Hepatocyte (in vitro differentiated cells): ENCODE measurements at regions not wholly inside any gene's neighbourhood (a gene's known extent, or its start where the extent isn't known, plus 50 kb on each side); places are given as distances from the start of the nearest gene placed in this dataset.

Experiments used
- DNase-seq: peaks from one replicate; pipeline ENCODE4 v3.0.0-alpha.2; 2016; ENCODE audit warnings: low spot score
- H2AFZ ChIP-seq: fragments of 200-600 bp; sonication (generic); 2 replicates; pipeline ENCODE4 v1.6.0; 2016; ENCODE audit warnings: antibody characterized with exemption, mild to moderate bottlenecking
- H3K27ac ChIP-seq: fragments of 200-600 bp; sonication (generic); 2 replicates; pipeline ENCODE4 v1.5.1; 2016; ENCODE audit warnings: mild to moderate bottlenecking
- H3K27me3 ChIP-seq: fragments of 200-600 bp; sonication (generic); 2 replicates; pipeline ENCODE4 v1.6.1; 2016
- H3K36me3 ChIP-seq: fragments of 200-600 bp; sonication (generic); replicated peaks from 2 replicates; pipeline ENCODE4 v1.5.1; 2016; ENCODE audit warnings: low read depth; ENCODE audit not compliant: insufficient read depth
- H3K4me1 ChIP-seq: fragments of 200-600 bp; sonication (generic); 2 replicates; pipeline ENCODE4 v1.5.1; 2016; ENCODE audit warnings: mild to moderate bottlenecking, moderate library complexity; ENCODE audit not compliant: insufficient read depth
- H3K4me2 ChIP-seq: fragments of 200-600 bp; sonication (generic); 2 replicates; pipeline ENCODE4 v1.6.0; 2016
- H3K4me3 ChIP-seq: fragments of 200-600 bp; sonication (generic); 2 replicates; pipeline ENCODE4 v1.5.1; 2016; ENCODE audit warnings: mild to moderate bottlenecking
- H3K79me2 ChIP-seq: fragments of 200-600 bp; sonication (generic); 2 replicates; pipeline ENCODE4 v1.6.0; 2017; ENCODE audit warnings: mild to moderate bottlenecking
- H3K9me2 ChIP-seq: fragments of 200-600 bp; sonication (generic); replicated peaks from 2 replicates; pipeline ENCODE4 v1.6.0; 2017; ENCODE audit warnings: mild to moderate bottlenecking; ENCODE audit not compliant: insufficient read depth
- H3K9me3 ChIP-seq: fragments of 200-600 bp; sonication (generic); 2 replicates; pipeline ENCODE4 v1.5.1; 2016; ENCODE audit warnings: low read depth, mild to moderate bottlenecking
- H4K20me1 ChIP-seq: fragments of 200-600 bp; sonication (generic); 2 replicates; pipeline ENCODE4 v1.6.0; 2016; ENCODE audit warnings: mild to moderate bottlenecking; ENCODE audit not compliant: insufficient read depth, poor library complexity, severe bottlenecking
- EZH2 ChIP-seq: fragments of 200-600 bp; sonication (generic); IDR thresholded peaks from 2 replicates; pipeline ENCODE4 v1.6.1; 2016; ENCODE audit warnings: antibody characterized with exemption, mild to moderate bottlenecking, borderline replicate concordance
- EZH2phosphoT487 ChIP-seq: fragments of 200-600 bp; sonication (generic); IDR thresholded peaks from one replicate; pipeline ENCODE4 v1.6.1; 2018; ENCODE audit warnings: antibody characterized with exemption, mild to moderate bottlenecking, low read depth, moderate library complexity; ENCODE audit not compliant: unreplicated experiment, severe bottlenecking
- WGBS: methylation state at CpG from one replicate; pipeline ENCODE4 v1.1.6; 2016; ENCODE audit warnings: low lambda C conversion rate; ENCODE audit errors: missing lambda C conversion rate; 5-methylcytosine and 5-hydroxymethylcytosine counted together
- TF ChIP-seq, protein P1 (sequence below): fragments of 200-600 bp; sonication (generic); IDR thresholded peaks from 2 replicates; pipeline ENCODE4 v1.5.1; 2016; ENCODE audit warnings: antibody characterized with exemption, mild to moderate bottlenecking; ENCODE audit not compliant: poor library complexity

DNA sequence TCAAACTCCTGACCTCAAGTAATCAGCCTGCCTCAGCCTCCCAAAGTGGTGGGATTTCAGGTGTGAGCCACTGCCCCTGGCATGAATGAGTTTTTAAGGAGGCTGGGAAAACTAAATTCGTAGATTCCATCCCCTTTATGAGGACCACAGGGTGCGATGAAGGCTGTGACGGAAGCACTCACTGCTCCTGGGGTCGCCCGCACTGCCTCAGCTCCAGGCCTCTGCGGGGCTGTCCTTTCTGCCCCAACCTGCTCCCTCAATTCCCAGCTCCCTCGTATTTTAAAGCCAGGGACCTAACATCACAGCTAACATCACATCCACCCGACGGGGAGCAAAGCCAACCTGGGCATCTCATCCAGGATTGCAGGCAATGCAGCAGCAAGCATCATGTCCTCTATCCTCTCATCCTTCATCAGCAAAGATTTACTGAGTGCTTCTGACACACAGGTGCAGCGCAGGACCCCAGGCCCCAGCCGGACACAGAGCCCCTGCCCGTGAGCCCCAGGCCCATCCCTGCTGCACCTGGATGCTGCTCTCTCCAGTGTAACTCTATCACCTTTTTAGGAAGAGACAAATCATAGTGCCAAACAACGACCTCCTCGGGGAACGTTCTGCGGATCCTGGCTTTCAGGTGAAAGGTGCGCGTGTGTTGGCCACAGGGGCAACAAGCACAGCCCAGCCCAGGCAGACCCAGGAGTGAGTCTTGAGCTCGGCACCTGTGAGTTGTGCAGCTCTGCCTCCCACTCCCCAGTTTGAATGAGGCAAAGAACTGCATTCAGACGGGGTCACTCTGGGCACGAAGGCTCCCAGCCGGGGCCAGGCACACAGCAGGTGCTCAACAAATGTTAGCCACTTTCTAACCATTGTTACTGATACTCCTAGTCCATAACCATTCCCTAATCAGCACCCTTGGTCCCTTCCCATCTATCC, 134.3 kb downstream of the CRYBB2 start:
- Histone ChIP-seq H3K9me2 (no peaks in the 10 kb centered on the region), H3K4me1 (no peaks in the 10 kb centered on the region), H3K4me3 (no peak overlapping the region), H2AFZ (no peak overlapping the region), H3K9me3 (no peaks in the 10 kb centered on the region), H3K27me3 (no peaks in the 10 kb centered on the region), H3K79me2 (no peaks in the 10 kb centered on the region), H3K4me2 (no peak overlapping the region), H4K20me1 (no peaks in the 10 kb centered on the region), H3K27ac (no peak overlapping the region), H3K36me3 (no peaks in the 10 kb centered on the region)
- TF ChIP-seq, protein P1, sequence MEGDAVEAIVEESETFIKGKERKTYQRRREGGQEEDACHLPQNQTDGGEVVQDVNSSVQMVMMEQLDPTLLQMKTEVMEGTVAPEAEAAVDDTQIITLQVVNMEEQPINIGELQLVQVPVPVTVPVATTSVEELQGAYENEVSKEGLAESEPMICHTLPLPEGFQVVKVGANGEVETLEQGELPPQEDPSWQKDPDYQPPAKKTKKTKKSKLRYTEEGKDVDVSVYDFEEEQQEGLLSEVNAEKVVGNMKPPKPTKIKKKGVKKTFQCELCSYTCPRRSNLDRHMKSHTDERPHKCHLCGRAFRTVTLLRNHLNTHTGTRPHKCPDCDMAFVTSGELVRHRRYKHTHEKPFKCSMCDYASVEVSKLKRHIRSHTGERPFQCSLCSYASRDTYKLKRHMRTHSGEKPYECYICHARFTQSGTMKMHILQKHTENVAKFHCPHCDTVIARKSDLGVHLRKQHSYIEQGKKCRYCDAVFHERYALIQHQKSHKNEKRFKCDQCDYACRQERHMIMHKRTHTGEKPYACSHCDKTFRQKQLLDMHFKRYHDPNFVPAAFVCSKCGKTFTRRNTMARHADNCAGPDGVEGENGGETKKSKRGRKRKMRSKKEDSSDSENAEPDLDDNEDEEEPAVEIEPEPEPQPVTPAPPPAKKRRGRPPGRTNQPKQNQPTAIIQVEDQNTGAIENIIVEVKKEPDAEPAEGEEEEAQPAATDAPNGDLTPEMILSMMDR = no peak
- TF ChIP-seq EZH2phosphoT487 = no peak
- no peak for TF ChIP-seq EZH2
- DNase-seq = no peak
- WGBS = 97% methylated on average over 22 of the region's 22 CpGs

DNA sequence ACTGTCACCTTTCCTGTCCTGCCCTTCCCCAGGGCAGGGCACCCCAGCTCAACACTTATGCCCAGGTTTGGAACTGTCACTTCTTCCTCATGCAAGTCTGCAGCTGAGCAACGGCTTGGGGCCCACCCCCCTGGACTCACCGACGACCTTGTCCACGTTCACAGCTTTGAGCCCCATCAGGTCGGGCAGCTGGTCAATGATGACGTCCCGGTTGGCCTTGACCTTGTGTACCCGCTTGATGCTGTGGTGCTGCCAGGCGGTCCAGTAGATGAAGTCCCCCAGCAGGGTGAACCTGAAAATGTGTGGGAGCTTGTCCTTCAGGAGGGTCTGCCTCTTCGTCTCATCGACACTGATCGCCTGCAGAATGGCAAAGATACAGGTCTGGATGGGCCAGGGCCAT, 135.0 kb downstream of the CRYBB2 start:
- H3K4me1 ChIP-seq = no peaks in the 10 kb centered on the region
- H3K36me3 ChIP-seq = no peaks in the 10 kb centered on the region
- H3K4me3 ChIP-seq = no peak overlapping the region
- no peaks in the 10 kb centered on the region for H3K79me2 ChIP-seq
- DNase-seq = no peak
- no peak overlapping the region for H3K27ac ChIP-seq
- no peaks in the 10 kb centered on the region for H3K9me3 ChIP-seq
- TF ChIP-seq, protein P1 = no peak
- no peak for TF ChIP-seq EZH2phosphoT487
- TF ChIP-seq EZH2 = no peak
- over 99% methylated on average over 12 of the region's 12 CpGs for WGBS
- H3K9me2 ChIP-seq = no peaks in the 10 kb centered on the region
- H4K20me1 ChIP-seq = no peaks in the 10 kb centered on the region
- no peak overlapping the region for H2AFZ ChIP-seq
- H3K4me2 ChIP-seq = no peak overlapping the region
- H3K27me3 ChIP-seq = no peaks in the 10 kb centered on the region

DNA sequence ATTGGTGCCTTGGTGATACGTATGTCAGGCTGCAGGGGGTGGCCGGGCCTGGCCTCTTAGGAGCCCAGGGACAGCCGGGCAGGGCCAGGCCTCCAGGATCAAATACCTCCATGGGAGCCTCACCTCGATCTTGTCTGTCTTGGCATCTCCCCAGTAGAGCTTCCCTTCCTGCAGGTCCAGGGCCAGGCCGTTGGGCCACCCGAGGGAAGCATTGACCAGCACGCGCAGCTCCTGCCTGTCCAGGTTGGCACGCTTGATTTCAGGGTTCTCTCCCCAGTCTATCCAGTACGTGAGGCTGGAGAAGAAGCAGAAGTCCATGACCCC, 137.7 kb downstream of the CRYBB2 start:
- H3K9me2 ChIP-seq = no peaks in the 10 kb centered on the region

More for the DNA sequence above, 137.7 kb downstream of the CRYBB2 start:
- Histone ChIP-seq H3K27ac (no peak overlapping the region), H3K36me3 (no peaks in the 10 kb centered on the region), H3K9me3 (no peaks in the 10 kb centered on the region), H3K4me3 (no peak overlapping the region), H3K79me2 (no peaks in the 10 kb centered on the region), H3K4me1 (no peaks in the 10 kb centered on the region), H3K4me2 (no peak overlapping the region), H3K27me3 (no peaks in the 10 kb centered on the region), H2AFZ (no peak overlapping the region), H4K20me1 (peaks cover 4% of the 10 kb centered on the region)
- DNase-seq = no peak
- 96% methylated on average over 10 of the region's 10 CpGs for WGBS
- no peak for TF ChIP-seq EZH2phosphoT487
- no peak for TF ChIP-seq EZH2
- TF ChIP-seq, protein P1 = no peak
